H1 (cell line): ENCODE measurements at regions not wholly inside any gene's neighbourhood (a gene's known extent, or its start where the extent isn't known, plus 50 kb on each side); places are given as distances from the start of the nearest gene placed in this dataset.

Source experiments
- CTCF ChIA-PET: fragments of 300-600 bp; sonication (Branson Sonifier 250); formaldehyde crosslinking; loops from one replicate; lab custom pipeline; 2021; ENCODE audit not compliant: partially characterized antibody; lab: Charles Lee
- POLR2A ChIA-PET: fragments of 300-600 bp; sonication (Branson Sonifier 250); formaldehyde crosslinking; loops from one replicate; lab custom pipeline; 2021; ENCODE audit warnings: inconsistent platforms; ENCODE audit not compliant: partially characterized antibody; lab: Charles Lee
- DNase-seq, 2 experiments: peaks; one replicate each; pipeline versions ENCODE4 v3.0.0 to v3.0.0-alpha.2; 2010 to 2022; ENCODE audit warnings: low spot score in 2 of 2, low read depth in 1 of 2, mixed read lengths in 1 of 2
- FAIRE-seq: peaks from 2 replicates; lab custom pipeline; 2011; peaks lifted over from hg19 to GRCh38; lab: Jason Lieb, UNC
- H2AFZ ChIP-seq: 2 replicates; pipeline ENCODE4 v1.8.1; 2012; ENCODE audit warnings: low read length, inconsistent platforms
- H2AK5ac ChIP-seq: 2 replicates; pipeline ENCODE4 v1.6.1; 2013; ENCODE audit warnings: low read depth, low read length
- H2BK120ac ChIP-seq: replicated peaks from 2 replicates; pipeline ENCODE3; 2013; ENCODE audit warnings: low read depth, low read length, inconsistent platforms
- H2BK12ac ChIP-seq: 2 replicates; pipeline ENCODE4 v1.6.1; 2013; ENCODE audit warnings: low read depth, low read length
- H2BK15ac ChIP-seq: 2 replicates; pipeline ENCODE4 v1.6.1; 2013; ENCODE audit warnings: low read length
- H2BK20ac ChIP-seq: 2 replicates; pipeline ENCODE4 v1.6.1; 2013; ENCODE audit warnings: low read length
- H2BK5ac ChIP-seq: 2 replicates; pipeline ENCODE4 v1.6.1; 2013; ENCODE audit warnings: low read depth, low read length
- H3K14ac ChIP-seq: 2 replicates; pipeline ENCODE4 v1.6.1; 2013; ENCODE audit warnings: inconsistent platforms; ENCODE audit not compliant: insufficient read length
- H3K18ac ChIP-seq: 2 replicates; pipeline ENCODE4 v1.6.1; 2013; ENCODE audit warnings: low read length; ENCODE audit errors: extremely low read depth
- H3K23ac ChIP-seq: 2 replicates; pipeline ENCODE4 v1.6.1; 2013; ENCODE audit warnings: inconsistent platforms; ENCODE audit not compliant: insufficient read length
- H3K23me2 ChIP-seq: 2 replicates; pipeline ENCODE4 v1.6.1; 2013; ENCODE audit warnings: low read depth, low read length
- H3K27ac ChIP-seq: 2 replicates; pipeline ENCODE4 v1.6.1; 2011; ENCODE audit warnings: low read depth, low read length, inconsistent platforms
- H3K27me3 ChIP-seq, 4 experiments: replicated peaks in 1 of 4; 1 replicate in 1 of 4; 2 replicates in 3 of 4; pipeline versions ENCODE4 v1.6.1 to v1.8.1; 2011 to 2013; ENCODE audit warnings: low read length in 3 of 4, mild to moderate bottlenecking in 3 of 4, inconsistent platforms in 2 of 4, mixed read lengths in 2 of 4, moderate library complexity in 1 of 4; ENCODE audit not compliant: control insufficient read depth in 3 of 4, insufficient read depth in 3 of 4; ENCODE audit errors: extremely low read depth in 1 of 4
- H3K36me3 ChIP-seq, 4 experiments: 2 replicates each; pipeline versions ENCODE4 v1.6.1 to v1.8.1; 2011 to 2013; ENCODE audit warnings: mild to moderate bottlenecking in 4 of 4, low read length in 3 of 4, moderate library complexity in 2 of 4, control low read depth in 1 of 4, inconsistent platforms in 1 of 4; ENCODE audit not compliant: insufficient read depth in 4 of 4, control insufficient read depth in 2 of 4
- H3K4ac ChIP-seq: replicated peaks from 2 replicates; pipeline ENCODE3; 2013; ENCODE audit warnings: low read length, low read depth, mixed read lengths, inconsistent platforms; ENCODE audit not compliant: insufficient read length
- H3K4me1 ChIP-seq, 4 experiments: replicated peaks in 1 of 4; 1 replicate in 1 of 4; 2 replicates in 3 of 4; pipeline versions ENCODE4 v1.6.1 to v1.8.1; 2011 to 2013; ENCODE audit warnings: low read length in 3 of 4, inconsistent platforms in 2 of 4, mixed read lengths in 1 of 4; ENCODE audit not compliant: insufficient read depth in 4 of 4, control insufficient read depth in 3 of 4
- H3K4me2 ChIP-seq, 2 experiments: 2 replicates each; pipeline versions ENCODE4 v1.6.1 to v1.8.1; 2011 to 2013; ENCODE audit warnings: low read depth in 2 of 2, low read length in 2 of 2, control low read depth in 1 of 2, inconsistent platforms in 1 of 2, mild to moderate bottlenecking in 1 of 2; ENCODE audit not compliant: insufficient read depth in 1 of 2
- H3K4me3 ChIP-seq, 4 experiments: fragments of 200-600, 300-600 bp in 1 of 4; sonication (generic), shearing (Covaris generic), sonication (Bioruptor Twin) in 1 of 4; 2 replicates each; pipeline versions ENCODE4 v1.5.1 to v1.8.1; 2011 to 2016; ENCODE audit warnings: low read length in 4 of 4, low read depth in 3 of 4, control low read depth in 2 of 4, inconsistent platforms in 2 of 4, mild to moderate bottlenecking in 2 of 4, mixed read lengths in 1 of 4, moderate library complexity in 1 of 4; ENCODE audit not compliant: insufficient read depth in 2 of 4; ENCODE audit errors: extremely low read depth in 1 of 4
- H3K56ac ChIP-seq: replicated peaks from 2 replicates; pipeline ENCODE3; 2013; ENCODE audit warnings: low read depth, mild to moderate bottlenecking, mixed read lengths, low read length, inconsistent platforms; ENCODE audit not compliant: insufficient read length
- H3K79me1 ChIP-seq: 2 replicates; pipeline ENCODE4 v1.6.1; 2013; ENCODE audit warnings: low read depth, low read length, control low read depth
- H3K79me2 ChIP-seq, 2 experiments: 2 replicates each; pipeline versions ENCODE4 v1.6.1 to v1.8.1; 2012 to 2013; ENCODE audit warnings: low read length in 2 of 2, mild to moderate bottlenecking in 2 of 2, inconsistent platforms in 1 of 2; ENCODE audit not compliant: insufficient read depth in 2 of 2, control insufficient read depth in 1 of 2
- H3K9ac ChIP-seq, 4 experiments: replicated peaks in 1 of 4; 1 replicate in 1 of 4; 2 replicates in 3 of 4; pipeline versions ENCODE4 v1.6.1 to v1.8.1; 2011 to 2013; ENCODE audit warnings: low read depth in 3 of 4, low read length in 3 of 4, control low read depth in 2 of 4, mild to moderate bottlenecking in 2 of 4, moderate library complexity in 2 of 4, inconsistent platforms in 1 of 4; ENCODE audit errors: extremely low read depth in 1 of 4
- H3K9me3 ChIP-seq, 2 experiments: 2 replicates each; pipeline versions ENCODE4 v1.6.1 to v1.8.1; 2012 to 2013; ENCODE audit warnings: mild to moderate bottlenecking in 2 of 2, moderate library complexity in 2 of 2, control low read depth in 1 of 2, inconsistent platforms in 1 of 2, low read depth in 1 of 2, low read length in 1 of 2, mixed read lengths in 1 of 2; ENCODE audit not compliant: insufficient read depth in 2 of 2
- H4K20me1 ChIP-seq, 2 experiments: replicated peaks in 1 of 2; 2 replicates each; pipeline versions ENCODE3 to v1.8.1; 2011 to 2013; ENCODE audit warnings: inconsistent platforms in 2 of 2, low read length in 2 of 2, mild to moderate bottlenecking in 1 of 2; ENCODE audit not compliant: insufficient read depth in 2 of 2, control insufficient read depth in 1 of 2
- H4K5ac ChIP-seq: 2 replicates; pipeline ENCODE4 v1.6.1; 2013; ENCODE audit warnings: low read length, low read depth, mixed read lengths, inconsistent platforms; ENCODE audit not compliant: insufficient read length
- H4K8ac ChIP-seq: 2 replicates; pipeline ENCODE4 v1.8.0; 2013; ENCODE audit warnings: mild to moderate bottlenecking, moderate library complexity, low read length, inconsistent platforms; ENCODE audit not compliant: insufficient read depth; ENCODE audit errors: extremely low read depth
- H4K91ac ChIP-seq: replicated peaks from 2 replicates; pipeline ENCODE3; 2013; ENCODE audit warnings: low read length, mixed read lengths, inconsistent platforms; ENCODE audit not compliant: insufficient read length
- EZH2 ChIP-seq: fragments of 200-600 bp; sonication (generic); IDR thresholded peaks from 2 replicates; pipeline ENCODE4 v1.7.1; 2012; ENCODE audit warnings: low read depth, mild to moderate bottlenecking, moderate library complexity, low read length, inconsistent platforms; ENCODE audit not compliant: severe bottlenecking
- WGBS, 2 experiments: shearing (Covaris generic) in 1 of 2; methylation state at CpG; one replicate each; pipeline versions ENCODE4 v1.1.6 to v1.1.7; 2013 to 2015; ENCODE audit warnings: low lambda C conversion rate in 2 of 2, mixed read lengths in 2 of 2, inconsistent platforms in 1 of 2, low coverage in 1 of 2, missing lambda C conversion rate in 1 of 2; ENCODE audit not compliant: insufficient replicate concordance in 2 of 2, insufficient coverage in 1 of 2, insufficient read length in 1 of 2; ENCODE audit errors: extremely low coverage in 1 of 2, missing lambda C conversion rate in 1 of 2; 5-methylcytosine and 5-hydroxymethylcytosine counted together

- no peaks in the 10 kb centered on the region for H3K79me2 ChIP-seq
- H3K27ac ChIP-seq, result no peak overlapping the region
- 89% methylated on average over 5 of the region's 5 CpGs; no CpG with 5 or more reads in 1 of the 2 experiments for WGBS, 2 experiments
- H4K20me1 ChIP-seq, result no peaks in the 10 kb centered on the region
- H3K18ac ChIP-seq, result no peak overlapping the region
- no peak overlapping the region for H3K4ac ChIP-seq
- H2AFZ ChIP-seq, result no peak overlapping the region
- ChIA-PET POLR2A (no interaction called here), CTCF (interaction anchor here (0.8 to 1.3 kb wide), 4 partner anchors 32 to 84 kb away, joined by 3 to 4 read pairs (median 3); no protein-coding TSS in a partner anchor)
- no peak overlapping the region for H3K23ac ChIP-seq
- no peak overlapping the region for H3K4me2 ChIP-seq
- no peak overlapping the region for H3K4me3 ChIP-seq
- no peak overlapping the region for H3K9ac ChIP-seq
- H3K4me1 ChIP-seq, result peaks cover 0 to 9% (median 3%) of the 10 kb centered on the region in 4 experiments; a peak in 3 of 7 replicates
- no peak overlapping the region for H2BK15ac ChIP-seq
- FAIRE-seq (no peak), DNase-seq (no peak)
- peaks cover 2 to 3% of the 10 kb centered on the region in 2 experiments; a peak in 1 of 4 replicates for H3K9me3 ChIP-seq
- no peak overlapping the region for H2BK12ac ChIP-seq
- H2BK5ac ChIP-seq, result no peak overlapping the region
- no peaks in the 10 kb centered on the region for H3K79me1 ChIP-seq
- no peak overlapping the region for H2BK20ac ChIP-seq
- H3K36me3 ChIP-seq, result no peaks in the 10 kb centered on the region
- H3K27me3 ChIP-seq, result no peaks in the 10 kb centered on the region
- no peak for TF ChIP-seq EZH2
- H3K56ac ChIP-seq, result no peak overlapping the region
- H4K91ac ChIP-seq, result no peak overlapping the region
- no peak overlapping the region for H4K8ac ChIP-seq
- H4K5ac ChIP-seq, result no peak overlapping the region
- no peak overlapping the region for H2BK120ac ChIP-seq
- H2AK5ac ChIP-seq, result no peak overlapping the region
- H3K23me2 ChIP-seq, result no peaks in the 10 kb centered on the region
- no peak overlapping the region for H3K14ac ChIP-seq
Measured at GRCh38 chr2:128422571-128422970, 103.9 kb upstream of the HS6ST1 start.
